Hematopoietic multipotent progenitor cell treated with erythropoietin and hydrocortisone succinate and interleukin-3 and kit ligand, for 15 days (in vitro differentiated cells): ENCODE measurements at regions not wholly inside any gene's neighbourhood (a gene's known extent, or its start where the extent isn't known, plus 50 kb on each side); places are given as distances from the start of the nearest gene placed in this dataset.
"Not testable (repeated sequence)": the region's sequence is repeated elsewhere in the genome, so short reads cannot be mapped to it uniquely, and the experiment has no call there.

Source experiments
- DNase-seq: peaks from one replicate; pipeline ENCODE4 v3.0.0-alpha.2; 2015; ENCODE audit warnings: low spot score

GRCh38 chr1:228944296-228944695 is 209.0 kb downstream of the RHOU start:
- no peak for DNase-seq

DNA sequence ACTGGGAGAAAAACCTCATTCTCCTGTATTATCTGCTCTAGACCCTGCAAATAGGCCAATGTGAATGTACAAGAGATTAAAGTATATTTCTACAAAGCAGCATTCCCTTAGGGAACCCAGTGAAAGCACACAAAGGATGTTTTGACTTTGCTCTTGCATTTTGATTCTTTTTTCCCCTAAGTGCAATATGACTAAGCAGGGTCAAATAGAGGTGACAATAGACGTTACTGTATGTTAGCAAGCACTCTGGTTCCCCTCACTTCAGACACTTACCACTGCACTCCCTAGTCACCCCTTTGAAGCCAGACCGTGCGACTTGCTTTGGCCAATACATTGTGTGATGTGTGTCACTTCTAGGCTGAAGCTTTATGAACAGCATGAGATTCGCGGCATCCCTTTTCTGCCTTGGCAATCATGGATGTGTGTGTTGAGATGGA is 209.7 kb downstream of the RHOU start:
- DNase-seq = no peak

DNA sequence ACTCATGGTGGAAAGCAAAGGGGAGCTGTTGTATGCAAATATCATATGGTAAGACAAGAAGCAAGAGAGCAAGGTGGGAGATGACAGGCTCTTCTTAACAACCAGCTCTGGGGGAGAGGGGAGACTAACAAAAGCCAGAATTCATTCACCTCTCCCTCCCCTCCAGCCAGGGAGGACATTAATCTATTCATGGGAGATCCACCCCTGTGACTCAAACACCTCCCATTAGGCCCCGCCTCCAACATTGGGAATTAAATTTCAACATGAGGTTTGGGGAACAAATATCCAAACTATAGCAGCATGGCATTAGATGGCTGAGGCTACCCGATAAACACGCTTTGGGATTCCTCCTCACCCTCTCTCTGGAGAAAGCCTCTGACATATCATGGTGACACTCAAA is 210.6 kb downstream of the RHOU start:
- no peak for DNase-seq

GRCh38 chr1:228949617-228950016 is 214.3 kb downstream of the RHOU start:
- DNase-seq = not testable (repeated sequence)

- no peak for DNase-seq
Measured at GRCh38 chr1:228953207-228953606, 217.9 kb downstream of the RHOU start.

DNA sequence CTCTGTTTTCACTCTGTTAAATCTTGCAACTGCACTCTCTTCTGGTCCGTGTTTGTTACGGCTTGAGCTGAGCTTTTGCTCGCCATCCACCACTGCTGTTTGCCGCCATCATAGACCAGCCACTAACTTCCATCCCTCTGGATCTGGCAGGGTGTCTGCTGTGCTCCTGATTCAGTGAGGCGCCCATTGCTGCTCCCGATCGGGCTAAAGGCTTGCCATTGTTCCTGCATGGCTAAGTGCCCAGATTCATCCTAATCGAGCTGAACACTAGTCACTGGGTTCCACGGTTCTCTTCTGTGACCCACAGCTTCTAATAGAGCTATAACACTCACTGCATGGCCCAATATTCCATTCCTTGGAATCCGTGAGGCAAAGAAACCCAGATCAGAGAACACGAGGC is 218.5 kb downstream of the RHOU start:
- DNase-seq = not testable (repeated sequence)

DNA sequence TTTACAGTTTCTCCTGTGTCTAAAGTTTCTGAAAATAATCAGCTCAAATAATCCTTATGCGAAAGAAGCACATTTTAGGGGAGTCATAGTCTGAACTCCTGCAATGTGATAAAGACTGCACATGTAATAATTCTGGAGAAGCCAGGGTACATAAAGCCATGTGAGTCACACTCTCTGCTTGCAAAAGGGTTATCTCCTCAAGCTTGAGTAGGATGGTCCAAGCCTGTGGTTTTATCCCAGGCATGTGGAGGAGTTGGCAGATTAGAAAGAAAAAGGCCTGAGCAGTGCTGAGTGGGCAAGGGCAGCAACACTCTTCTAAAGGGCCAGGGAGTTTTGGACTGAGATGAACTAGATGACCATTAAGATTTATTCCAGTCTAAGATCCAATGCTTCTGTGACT is 220.4 kb downstream of the RHOU start:
- DNase-seq = no peak

GRCh38 chr1:228956864-228957263 is 221.6 kb downstream of the RHOU start:
- DNase-seq = no peak

DNA sequence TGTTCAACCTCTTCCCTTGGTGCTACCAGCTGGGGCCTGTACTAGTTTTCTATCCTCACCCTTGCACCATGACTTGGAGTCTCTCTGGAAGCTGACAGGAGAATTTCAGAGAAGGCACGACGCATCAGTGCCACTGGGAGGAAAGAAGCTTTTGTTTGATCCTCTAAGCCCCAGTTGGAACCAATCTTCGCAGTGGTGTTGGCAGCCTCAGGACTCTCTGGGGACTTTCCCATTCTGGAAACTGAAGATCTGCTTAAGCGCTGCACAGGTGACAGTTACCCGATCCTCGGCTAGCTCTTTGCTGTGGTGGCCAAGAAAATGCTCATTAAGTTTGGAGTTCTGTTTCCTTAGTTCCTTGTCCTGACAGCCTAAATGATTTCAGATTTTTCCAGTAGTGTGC is 222.3 kb downstream of the RHOU start:
- no peak for DNase-seq

GRCh38 chr1:228958121-228958520 is 222.8 kb downstream of the RHOU start:
- no peak for DNase-seq

GRCh38 chr1:228958741-228959140 is 223.5 kb downstream of the RHOU start:
- DNase-seq = no peak

DNA sequence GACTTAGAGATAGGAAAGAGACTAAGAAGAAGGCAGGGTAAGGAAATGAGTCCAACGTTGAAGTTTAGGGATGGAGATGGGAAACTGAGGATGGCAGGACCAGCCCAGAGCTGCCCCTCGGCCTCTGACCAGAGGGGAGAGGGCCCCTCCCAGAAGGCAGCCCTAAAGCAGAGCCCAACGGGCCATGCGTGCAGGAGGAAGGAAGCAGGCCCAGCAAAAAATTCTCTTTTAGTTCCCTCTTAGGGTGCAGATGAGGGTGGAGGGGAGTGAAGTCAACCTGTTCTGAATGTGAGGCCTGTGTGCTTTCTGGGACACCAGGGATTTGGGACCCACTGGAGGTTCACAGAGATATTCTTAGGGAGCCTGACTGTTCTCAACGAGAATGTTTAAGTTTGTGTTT is 225.4 kb downstream of the RHOU start:
- DNase-seq = no peak

GRCh38 chr1:228961511-228961910 is 226.2 kb downstream of the RHOU start:
- DNase-seq = no peak

GRCh38 chr1:228963795-228964177 is 228.5 kb downstream of the RHOU start:
- no peak for DNase-seq

GRCh38 chr1:228964178-228965089 is 229.2 kb downstream of the RHOU start:
- no peak for DNase-seq

- no peak for DNase-seq
Measured at GRCh38 chr1:228968891-228969606, 233.8 kb downstream of the RHOU start.

DNA sequence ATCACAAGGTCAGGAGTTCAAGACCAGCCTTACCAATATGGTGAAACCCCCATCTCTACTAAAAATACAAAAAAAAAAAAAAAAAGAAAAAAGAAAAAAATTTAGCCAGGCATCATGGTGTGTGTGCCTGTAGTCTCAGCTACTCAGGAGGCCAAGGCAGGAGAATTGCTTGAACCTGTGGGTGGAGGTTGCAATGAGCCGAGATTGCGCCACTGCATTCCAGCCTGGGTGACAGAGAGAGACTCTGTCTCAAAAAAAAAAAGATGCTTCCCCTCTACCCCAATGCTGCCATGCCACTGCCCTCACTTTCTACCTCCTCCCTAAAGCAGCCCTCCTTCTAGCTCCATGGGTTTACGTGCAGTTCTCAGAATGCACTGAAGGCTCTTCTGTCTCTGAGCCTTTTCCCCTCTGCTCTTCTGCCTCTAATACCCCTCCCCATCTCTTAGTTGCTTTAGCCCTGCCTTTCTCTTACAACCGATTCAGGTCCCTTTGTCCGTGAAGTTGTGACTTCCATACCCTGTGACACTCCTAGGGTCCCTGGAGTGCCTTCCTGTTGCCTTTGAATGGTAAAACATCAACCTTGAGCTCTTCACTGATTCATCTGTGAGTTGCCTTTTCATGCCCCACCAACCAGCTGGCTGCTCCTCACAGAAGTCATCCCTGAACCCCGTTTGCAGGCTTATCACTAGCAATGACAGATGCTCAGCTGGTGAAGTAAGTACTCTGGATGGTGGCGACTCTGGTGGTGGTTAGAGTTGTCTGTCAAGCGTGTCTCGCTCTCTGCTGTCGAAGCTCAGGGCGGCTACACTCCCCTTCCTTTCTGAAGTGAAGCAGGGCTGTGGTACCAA is 234.9 kb downstream of the RHOU start:
- no peak for DNase-seq

- DNase-seq = no peak
Measured at GRCh38 chr1:228972576-228972975, 237.3 kb downstream of the RHOU start.

- no peak for DNase-seq
Measured at GRCh38 chr1:228974273-228974672, 239.0 kb downstream of the RHOU start.

- no peak for DNase-seq
Measured at GRCh38 chr1:228975238-228975907, 240.1 kb downstream of the RHOU start.

DNA sequence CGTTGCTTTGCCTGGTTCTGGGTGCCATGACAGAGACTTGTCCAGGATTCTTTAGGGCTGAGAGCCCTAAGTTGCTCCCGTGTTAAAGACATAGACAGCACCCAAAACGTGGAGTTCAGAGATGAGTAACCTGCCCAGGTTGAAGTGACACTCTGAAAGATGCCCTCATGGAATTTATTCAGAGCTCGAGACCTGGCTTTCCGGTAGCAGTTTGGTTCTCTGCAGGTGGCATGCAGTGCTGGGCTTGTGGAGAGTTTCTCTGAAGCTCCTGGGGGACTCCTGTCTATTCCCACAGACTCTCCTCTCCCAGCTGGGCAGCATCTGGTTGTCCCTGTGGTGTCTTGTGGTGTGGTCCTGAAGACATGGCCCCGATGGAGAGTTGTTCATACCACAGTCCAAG is 241.0 kb downstream of the RHOU start:
- DNase-seq = no peak

DNA sequence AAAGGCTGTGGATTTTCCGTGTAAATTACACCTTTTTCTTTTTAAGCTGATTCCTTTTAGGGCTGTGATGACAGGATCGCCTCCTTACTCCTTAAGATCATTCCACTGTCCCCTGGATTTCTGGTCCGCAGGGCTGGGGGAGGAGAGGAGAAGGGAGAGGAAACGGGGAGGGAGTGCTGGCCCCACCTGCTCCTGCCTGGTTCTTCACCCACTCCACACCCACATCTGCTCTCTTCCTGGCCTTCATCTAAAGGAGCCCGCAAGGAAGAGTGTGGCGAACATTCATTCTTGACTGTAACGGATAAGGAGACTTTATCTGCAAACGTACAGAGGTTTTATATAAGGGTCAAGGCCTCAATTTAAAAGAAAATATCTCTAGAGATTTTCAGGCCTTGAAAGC is 242.0 kb downstream of the RHOU start:
- DNase-seq = no peak
